KG1 (cell line): ENCODE measurements at regions not wholly inside any gene's neighbourhood (a gene's known extent, or its start where the extent isn't known, plus 50 kb on each side); places are given as distances from the start of the nearest gene placed in this dataset.

Experiments
- DNase-seq: peaks from one replicate; lab custom pipeline; 2025; lab: John Stamatoyannopoulos, UW

GRCh38 chr12:46449316-46449715 is 76.7 kb upstream of the SLC38A2 start:
- no peak for DNase-seq

DNA sequence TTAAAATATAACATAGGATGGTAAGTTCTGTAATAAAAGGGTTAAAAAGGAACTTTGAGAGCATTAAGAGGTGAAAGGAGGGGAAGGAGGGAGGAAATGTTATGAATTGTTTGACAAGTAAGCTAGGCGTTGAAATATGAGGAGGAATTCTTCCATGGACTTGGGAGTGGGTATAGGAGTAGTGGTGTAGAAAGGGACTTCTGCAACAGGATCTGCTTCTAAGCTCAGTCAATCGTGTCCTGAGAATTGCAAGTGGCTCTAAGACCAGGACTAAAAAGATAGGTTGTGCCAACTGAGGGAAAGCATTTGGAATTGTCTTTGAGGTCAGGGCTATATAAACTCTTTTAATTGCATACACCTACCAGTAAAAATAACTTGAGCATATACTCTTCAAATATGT is 74.1 kb upstream of the SLC38A2 start:
- no peak for DNase-seq

DNA sequence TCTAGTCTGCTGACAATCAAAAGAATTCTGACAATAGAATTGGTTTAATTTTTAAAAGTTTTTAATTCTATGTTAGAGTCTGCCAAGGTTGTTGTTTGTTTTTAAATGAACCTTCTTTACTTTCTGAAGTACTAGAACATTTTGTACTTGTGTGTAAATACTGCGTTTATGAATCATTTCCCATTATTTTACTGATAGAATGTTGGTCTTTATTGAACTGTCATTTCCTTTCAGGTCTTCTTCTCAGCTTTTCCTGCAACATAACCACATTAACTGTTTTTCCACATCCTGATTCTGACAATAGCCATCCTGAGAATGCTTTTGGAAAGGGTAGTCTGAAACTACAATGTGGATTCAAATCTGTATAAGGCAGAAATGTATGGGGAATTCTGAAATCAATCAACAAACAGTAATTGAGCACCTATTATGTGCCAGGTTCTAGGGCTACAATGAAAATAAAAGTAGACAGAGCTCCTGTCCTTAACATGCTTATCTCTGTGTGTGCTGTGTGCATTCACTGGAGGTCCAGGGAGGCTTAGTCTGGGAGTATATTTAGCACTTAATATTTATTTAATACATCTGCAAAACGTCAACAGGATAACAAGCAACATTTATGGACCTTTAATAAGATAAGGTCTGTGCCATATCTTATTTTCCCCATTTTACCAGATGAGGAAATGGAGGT is 73.1 kb upstream of the SLC38A2 start:
- DNase-seq: no peak

DNA sequence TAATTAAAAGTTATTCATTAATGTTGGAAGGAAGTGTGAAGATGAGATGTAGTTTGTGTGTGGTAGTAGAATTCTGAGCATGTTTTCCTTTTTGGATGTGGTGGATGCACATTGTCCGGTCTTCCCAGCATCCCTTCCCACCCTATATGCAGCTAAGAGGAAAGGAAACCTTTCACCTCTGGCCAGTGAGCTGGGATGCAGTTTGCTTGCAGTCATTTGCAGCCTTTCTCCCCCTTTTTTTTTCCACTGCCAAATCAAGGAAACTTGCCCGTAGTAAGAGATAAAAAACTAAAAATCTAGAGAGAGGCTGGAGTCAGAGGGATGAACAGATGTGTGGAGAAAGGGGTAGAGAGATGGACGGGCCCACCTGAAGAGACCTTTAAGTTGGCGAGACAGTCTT is 72.5 kb upstream of the SLC38A2 start:
- no peak for DNase-seq

- DNase-seq: no peak
Observed at GRCh38 chr12:46443594-46444263, 71.2 kb upstream of the SLC38A2 start.

DNA sequence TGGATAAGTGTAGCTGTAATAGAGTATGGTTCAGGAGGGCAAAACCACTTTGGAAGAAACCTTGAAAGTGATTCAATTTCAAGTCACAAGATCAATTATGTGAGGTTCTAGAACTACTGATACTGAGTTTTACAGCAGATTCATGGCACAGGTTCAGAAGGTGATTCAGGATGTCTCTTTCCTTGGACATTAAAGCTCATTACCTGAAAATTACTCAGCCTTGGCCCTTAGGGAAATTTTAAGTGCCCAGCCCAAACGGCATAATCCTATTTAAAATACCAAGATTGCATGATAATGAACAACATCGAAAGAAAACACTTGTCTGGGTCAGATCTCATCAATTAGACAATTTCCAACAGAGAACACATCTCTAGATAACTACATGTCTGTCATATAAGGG is 70.2 kb upstream of the SLC38A2 start:
- no peak for DNase-seq

DNA sequence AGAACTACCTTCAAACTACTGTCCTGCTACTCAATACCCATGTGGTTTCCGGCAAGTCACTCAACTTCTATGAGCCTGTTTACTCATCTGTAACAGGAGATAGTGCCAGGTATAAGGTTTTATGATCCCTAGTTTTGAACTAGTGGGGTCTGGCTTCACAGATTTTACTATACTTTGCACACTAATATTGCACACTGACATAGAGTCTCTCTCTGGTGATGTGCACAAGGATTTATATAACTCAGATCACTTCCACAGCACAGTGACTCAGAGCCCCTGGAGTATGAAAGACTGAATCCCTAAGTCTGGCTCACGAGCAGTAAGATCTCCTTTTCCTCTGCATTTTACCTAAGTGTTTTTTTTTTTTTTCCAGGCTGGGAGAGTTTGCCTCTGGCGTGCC is 69.7 kb upstream of the SLC38A2 start:
- DNase-seq: no peak

DNA sequence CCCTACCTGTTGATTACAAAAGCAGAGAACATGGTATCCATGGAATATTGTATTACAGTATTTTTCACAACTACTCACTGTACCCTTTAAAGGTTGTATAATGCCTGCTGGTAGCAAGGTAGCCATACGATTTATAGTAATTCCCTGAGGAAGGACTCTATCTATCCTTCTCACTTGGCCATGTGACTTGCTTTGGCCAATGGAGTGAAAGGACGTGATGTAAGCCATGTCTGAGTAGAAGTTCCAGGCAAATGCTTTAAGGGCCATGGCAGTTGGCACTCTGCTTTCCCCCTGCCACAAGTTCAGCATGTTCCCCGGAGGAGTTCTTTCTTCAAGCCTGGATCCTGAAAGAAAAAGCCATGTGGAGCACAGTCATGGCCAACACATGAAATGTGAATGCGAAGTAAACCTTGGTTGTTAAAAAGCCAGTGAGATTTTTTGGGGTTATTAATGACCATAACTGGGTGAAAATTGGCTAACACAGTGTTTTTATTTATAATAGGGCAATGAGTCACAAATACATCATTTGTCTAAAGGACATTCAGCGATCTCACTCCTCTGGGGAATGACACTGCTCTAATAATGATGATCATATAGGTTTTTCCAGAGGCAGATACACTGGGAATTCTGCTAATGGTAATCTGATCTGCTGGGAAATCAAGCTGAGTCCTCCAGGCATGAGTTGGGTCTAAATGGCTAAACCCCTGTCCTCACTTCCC is 67.4 kb upstream of the SLC38A2 start:
- DNase-seq: no peak

- DNase-seq: no peak
Observed at GRCh38 chr12:46438719-46439319, 66.2 kb upstream of the SLC38A2 start.

DNA sequence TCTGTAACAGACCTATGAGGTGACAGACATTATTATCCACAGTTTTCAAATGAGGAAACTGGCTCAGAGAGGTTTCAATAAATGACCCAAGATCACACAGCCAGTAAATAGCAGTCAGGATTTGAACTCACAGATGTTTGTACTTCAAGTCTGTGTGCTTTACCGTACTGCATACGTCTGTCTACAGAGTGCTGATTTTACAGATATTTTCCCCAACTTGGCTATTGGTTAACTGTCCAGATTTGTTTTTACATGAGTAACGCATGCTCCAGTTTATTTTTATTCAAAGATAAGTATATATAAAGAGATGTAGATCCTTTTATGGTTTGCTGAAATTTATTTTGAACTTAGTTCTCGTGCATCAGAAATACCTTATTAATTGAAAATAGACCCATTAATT is 65.7 kb upstream of the SLC38A2 start:
- no peak for DNase-seq

GRCh38 chr12:46437469-46437868 is 64.9 kb upstream of the SLC38A2 start:
- no peak for DNase-seq

- DNase-seq: no peak
Observed at GRCh38 chr12:46436747-46437146, 64.2 kb upstream of the SLC38A2 start.

GRCh38 chr12:46435625-46436024 is 63.1 kb upstream of the SLC38A2 start:
- DNase-seq: no peak

GRCh38 chr12:46435029-46435428 is 62.5 kb upstream of the SLC38A2 start:
- DNase-seq: no peak

DNA sequence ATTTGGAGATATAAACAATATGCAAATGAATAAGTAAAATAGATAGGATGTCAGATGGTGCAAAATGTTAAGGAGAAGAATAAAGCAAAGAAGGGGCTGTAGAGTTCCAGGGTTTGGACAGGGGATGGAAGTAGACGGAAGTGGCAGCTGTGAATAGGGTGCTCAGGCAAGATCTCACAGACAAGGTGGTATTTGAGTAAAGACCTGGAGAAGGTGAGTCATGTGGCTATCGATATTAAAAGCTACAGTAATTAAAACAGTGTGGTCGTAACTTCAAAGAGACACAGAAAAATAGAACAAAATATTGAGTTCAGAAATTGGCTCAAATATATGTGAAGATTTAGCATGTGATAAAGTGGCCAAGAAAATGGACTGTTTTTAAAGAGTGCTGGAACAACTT is 61.3 kb upstream of the SLC38A2 start:
- DNase-seq: no peak

- DNase-seq: no peak
Observed at GRCh38 chr12:46432325-46432724, 59.8 kb upstream of the SLC38A2 start.

- no peak for DNase-seq
Observed at GRCh38 chr12:46430340-46430948, 57.9 kb upstream of the SLC38A2 start.
